Sigmoid colon (tissue), 4 donors: ENCODE measurements at regions not wholly inside any gene's neighbourhood (a gene's known extent, or its start where the extent isn't known, plus 50 kb on each side); places are given as distances from the start of the nearest gene placed in this dataset.

Experiments
- EP300 ChIP-seq, 4 donors: sonication (generic); formaldehyde crosslinking; IDR thresholded peaks; one replicate each; pipeline ENCODE4 v1.6.1; 2017; ENCODE audit warnings: antibody characterized with exemption in 4 of 4
- POLR2A ChIP-seq, 2 donors: fragments of 450-650 bp; IDR thresholded peaks; one replicate each; pipeline ENCODE4 v1.6.1; 2016; ENCODE audit warnings: antibody characterized with exemption in 2 of 2, mild to moderate bottlenecking in 2 of 2, moderate library complexity in 2 of 2
- POLR2AphosphoS5 ChIP-seq, 4 donors: sonication (generic); formaldehyde crosslinking; IDR thresholded peaks; one replicate each; pipeline ENCODE4 v1.6.1; 2017; ENCODE audit warnings: antibody characterized with exemption in 4 of 4
- TF ChIP-seq, protein P1 (sequence below), 4 experiments: fragments of 450-650 bp in 3 of 4; fragments of 200-600 bp in 1 of 4; IDR thresholded peaks; one replicate each; pipeline ENCODE4 v1.5.1; 2016 to 2019; ENCODE audit warnings: antibody characterized with exemption in 4 of 4, mild to moderate bottlenecking in 3 of 4, moderate library complexity in 2 of 4

DNA sequence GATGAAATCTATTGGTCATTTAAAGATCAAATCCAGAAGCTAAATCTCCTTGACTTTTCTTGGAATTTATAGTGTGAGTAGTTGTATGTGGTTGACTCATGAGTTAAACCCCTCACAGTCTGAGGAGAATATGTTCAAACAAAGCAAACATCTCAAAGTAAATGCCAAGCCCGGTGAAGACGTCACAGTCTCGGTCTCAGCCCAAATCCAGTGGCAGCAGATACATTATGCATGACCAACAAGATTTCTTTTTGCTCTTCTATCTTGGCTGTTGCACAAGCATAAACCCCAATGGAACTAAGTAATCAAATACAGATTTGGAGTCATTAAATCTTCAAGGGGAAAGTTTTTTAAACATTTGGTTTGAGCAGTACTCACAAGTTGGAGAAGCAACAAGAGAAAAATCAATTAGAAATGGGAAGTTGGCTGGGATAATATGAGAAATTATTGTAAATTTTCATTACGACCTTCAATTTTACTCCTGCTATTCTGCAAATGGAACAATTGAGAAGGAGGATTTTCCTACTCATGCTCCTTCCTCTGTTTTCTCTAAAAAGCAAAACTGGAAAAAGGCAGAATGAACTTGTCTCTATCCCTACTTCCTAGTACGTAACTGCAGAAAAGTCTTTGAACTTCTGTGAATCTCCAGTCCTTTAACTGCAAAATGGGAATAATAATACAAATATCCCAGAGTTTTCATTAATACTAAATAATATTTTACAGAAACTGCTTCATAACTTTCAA lies 575.8 kb downstream of the NUF2 start:
- TF ChIP-seq EP300 (IDR thresholded peaks at IDR 0.05): no peak
- TF ChIP-seq, protein P1, sequence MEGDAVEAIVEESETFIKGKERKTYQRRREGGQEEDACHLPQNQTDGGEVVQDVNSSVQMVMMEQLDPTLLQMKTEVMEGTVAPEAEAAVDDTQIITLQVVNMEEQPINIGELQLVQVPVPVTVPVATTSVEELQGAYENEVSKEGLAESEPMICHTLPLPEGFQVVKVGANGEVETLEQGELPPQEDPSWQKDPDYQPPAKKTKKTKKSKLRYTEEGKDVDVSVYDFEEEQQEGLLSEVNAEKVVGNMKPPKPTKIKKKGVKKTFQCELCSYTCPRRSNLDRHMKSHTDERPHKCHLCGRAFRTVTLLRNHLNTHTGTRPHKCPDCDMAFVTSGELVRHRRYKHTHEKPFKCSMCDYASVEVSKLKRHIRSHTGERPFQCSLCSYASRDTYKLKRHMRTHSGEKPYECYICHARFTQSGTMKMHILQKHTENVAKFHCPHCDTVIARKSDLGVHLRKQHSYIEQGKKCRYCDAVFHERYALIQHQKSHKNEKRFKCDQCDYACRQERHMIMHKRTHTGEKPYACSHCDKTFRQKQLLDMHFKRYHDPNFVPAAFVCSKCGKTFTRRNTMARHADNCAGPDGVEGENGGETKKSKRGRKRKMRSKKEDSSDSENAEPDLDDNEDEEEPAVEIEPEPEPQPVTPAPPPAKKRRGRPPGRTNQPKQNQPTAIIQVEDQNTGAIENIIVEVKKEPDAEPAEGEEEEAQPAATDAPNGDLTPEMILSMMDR (IDR thresholded peaks at IDR 0.05): no peak
- peak in 1 of 4 donors; percentile 20 for TF ChIP-seq POLR2AphosphoS5 (IDR thresholded peaks at IDR 0.05)
- TF ChIP-seq POLR2A (IDR thresholded peaks at IDR 0.05): no peak
